GM12891 (cell line): ENCODE measurements at regions not wholly inside any gene's neighbourhood (a gene's known extent, or its start where the extent isn't known, plus 50 kb on each side); places are given as distances from the start of the nearest gene placed in this dataset.

Experiments used
- POLR2A ChIP-seq: IDR thresholded peaks from 2 replicates; pipeline ENCODE4 v1.6.1; 2011; ENCODE audit warnings: low read depth, low read length, control low read depth
- POLR2AphosphoS5 ChIP-seq: IDR thresholded peaks from 2 replicates; pipeline ENCODE4 v1.6.1; 2011; ENCODE audit warnings: low read depth, low read length, control low read depth
- TAF1 ChIP-seq: IDR thresholded peaks from 2 replicates; pipeline ENCODE4 v1.6.1; 2011; ENCODE audit warnings: low read depth, low read length, control low read depth

- TF ChIP-seq POLR2A (no peak), POLR2AphosphoS5 (no peak), TAF1 (no peak)
Measured at GRCh38 chr7:27412164-27412563, 169.6 kb downstream of the EVX1 start.
